PC-9 (cell line): ENCODE measurements at regions not wholly inside any gene's neighbourhood (a gene's known extent, or its start where the extent isn't known, plus 50 kb on each side); places are given as distances from the start of the nearest gene placed in this dataset.

Experiments used
- CTCF ChIP-seq: fragments of 200-600 bp; sonication (generic); conservative IDR thresholded peaks from 2 replicates; pipeline ENCODE4 v1.6.1; 2017; ENCODE audit warnings: mixed run types, antibody characterized with exemption, mild to moderate bottlenecking, moderate library complexity
- EZH2 ChIP-seq: fragments of 200-600 bp; sonication (generic); IDR thresholded peaks from 2 replicates; pipeline ENCODE4 v1.8.0; 2017; ENCODE audit warnings: antibody characterized with exemption, low read depth

DNA sequence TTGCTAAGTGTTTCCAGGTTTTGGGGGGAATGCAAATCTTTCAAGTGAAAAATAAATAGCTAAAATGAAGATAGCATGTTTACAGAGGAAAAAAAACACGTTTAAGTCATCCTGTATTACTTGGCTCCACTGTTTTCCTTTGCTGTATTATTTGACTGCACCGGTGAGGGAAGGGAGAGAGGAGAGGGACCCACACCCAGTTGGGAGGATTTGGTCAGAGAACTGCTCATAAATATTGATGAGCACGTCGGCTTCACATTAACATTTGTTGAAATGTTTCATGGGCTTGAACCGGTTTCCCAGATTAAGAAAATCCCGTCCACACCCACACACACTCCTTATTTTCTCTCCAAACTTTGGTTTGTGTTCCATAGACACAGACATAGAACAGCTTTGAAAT lies 493.8 kb upstream of the MGMT start:
- TF ChIP-seq CTCF, result no peak
- no peak for TF ChIP-seq EZH2
